IMR-90 (cell line): ENCODE measurements at regions not wholly inside any gene's neighbourhood (a gene's known extent, or its start where the extent isn't known, plus 50 kb on each side); places are given as distances from the start of the nearest gene placed in this dataset.

ENCODE experiments used
- ATAC-seq: fragments of 200-7000 bp; cut with Tn5 transposase; 2 replicates; pipeline ENCODE4 v1.9.1; 2020; ENCODE audit warnings: low read depth, mild to moderate bottlenecking, moderate library complexity
- BruUV-seq: library from RNA; stranded (reverse); fragments of 400-500 nt; replicated peaks from 2 replicates; lab custom pipeline; 2021; lab: Mats Ljungman, UMichigan
- CTCF ChIA-PET: fragments of 300-600 bp; formaldehyde crosslinking; extraction: SDS; loops from one replicate; lab custom pipeline; 2021; ENCODE audit warnings: antibody characterized with exemption; lab: Yijun Ruan, JAX
- POLR2A ChIA-PET: fragments of 300-600 bp; sonication (Branson Sonifier 250); formaldehyde crosslinking; loops from one replicate; lab custom pipeline; 2022; ENCODE audit warnings: antibody characterized with exemption; ENCODE audit not compliant: unreplicated experiment; lab: Charles Lee
- DNase-seq: peaks from one replicate; pipeline ENCODE4 v3.0.0; 2013
- H2AFZ ChIP-seq: replicated peaks from 2 replicates; pipeline ENCODE3; 2013; ENCODE audit warnings: low read length, mild to moderate bottlenecking; ENCODE audit not compliant: poor library complexity
- H2AK5ac ChIP-seq: 2 replicates; pipeline ENCODE4 v1.6.1; 2013; ENCODE audit warnings: low read depth, low read length, inconsistent platforms
- H2AK9ac ChIP-seq: replicated peaks from 2 replicates; pipeline ENCODE3; 2013; ENCODE audit warnings: mild to moderate bottlenecking, low read depth, low read length, moderate library complexity; ENCODE audit not compliant: poor library complexity
- H2BK120ac ChIP-seq: 2 replicates; pipeline ENCODE4 v1.6.1; 2013; ENCODE audit warnings: low read depth, low read length, inconsistent platforms
- H2BK15ac ChIP-seq: 3 replicates; pipeline ENCODE4 v1.6.1; 2013; ENCODE audit warnings: low read depth, low read length, inconsistent platforms
- H2BK20ac ChIP-seq: 2 replicates; pipeline ENCODE4 v1.6.1; 2013; ENCODE audit warnings: low read depth, mild to moderate bottlenecking, inconsistent platforms, low read length, moderate library complexity
- H2BK5ac ChIP-seq: 2 replicates; pipeline ENCODE4 v1.6.1; 2013; ENCODE audit warnings: mild to moderate bottlenecking, low read depth, low read length, inconsistent platforms; ENCODE audit not compliant: poor library complexity, severe bottlenecking
- H3K14ac ChIP-seq: replicated peaks from 2 replicates; pipeline ENCODE4 v1.6.1; 2013; ENCODE audit warnings: low read depth, low read length, inconsistent platforms
- H3K18ac ChIP-seq: 2 replicates; pipeline ENCODE4 v1.6.1; 2013; ENCODE audit warnings: low read depth, low read length, control low read depth
- H3K23ac ChIP-seq: 2 replicates; pipeline ENCODE4 v1.6.1; 2013; ENCODE audit warnings: low read depth, low read length, inconsistent platforms
- H3K27ac ChIP-seq: 2 replicates; pipeline ENCODE4 v1.5.1; 2013; ENCODE audit warnings: mild to moderate bottlenecking, control low read depth, low read length; ENCODE audit not compliant: insufficient read depth
- H3K27me3 ChIP-seq: 2 replicates; pipeline ENCODE4 v1.6.1; 2013; ENCODE audit warnings: low read length; ENCODE audit not compliant: control insufficient read depth, insufficient read depth
- H3K36me3 ChIP-seq: 2 replicates; pipeline ENCODE4 v1.6.1; 2013; ENCODE audit warnings: low read length, mixed read lengths; ENCODE audit not compliant: control insufficient read depth, insufficient read depth
- H3K4ac ChIP-seq: 2 replicates; pipeline ENCODE4 v1.6.1; 2013; ENCODE audit warnings: low read depth, low read length, inconsistent platforms
- H3K4me1 ChIP-seq: 2 replicates; pipeline ENCODE4 v1.6.1; 2013; ENCODE audit warnings: low read length, mixed read lengths; ENCODE audit not compliant: control insufficient read depth, insufficient read depth
- H3K4me2 ChIP-seq: 2 replicates; pipeline ENCODE4 v1.6.1; 2013; ENCODE audit warnings: low read depth, mild to moderate bottlenecking, control low read depth, low read length, moderate library complexity
- H3K4me3 ChIP-seq: 2 replicates; pipeline ENCODE4 v1.5.1; 2013; ENCODE audit warnings: low read depth, mild to moderate bottlenecking, control low read depth, low read length, moderate library complexity; ENCODE audit not compliant: insufficient read depth
- H3K56ac ChIP-seq: 2 replicates; pipeline ENCODE4 v1.6.1; 2013; ENCODE audit warnings: low read length, inconsistent platforms; ENCODE audit not compliant: insufficient read depth; ENCODE audit errors: extremely low read depth
- H3K79me1 ChIP-seq, 2 experiments: 2 replicates each; pipeline ENCODE4 v1.6.1; 2013; ENCODE audit warnings: low read length in 2 of 2, inconsistent platforms in 1 of 2, low read depth in 1 of 2
- H3K9ac ChIP-seq: 2 replicates; pipeline ENCODE4 v1.6.1; 2013; ENCODE audit warnings: low read depth, low read length, control low read depth
- H3K9me1 ChIP-seq: 2 replicates; pipeline ENCODE4 v1.6.1; 2013; ENCODE audit warnings: low read length, inconsistent platforms; ENCODE audit not compliant: insufficient read depth
- H3K9me3 ChIP-seq: 2 replicates; pipeline ENCODE4 v1.6.1; 2013; ENCODE audit warnings: low read length; ENCODE audit not compliant: control insufficient read depth, insufficient read depth
- H4K20me1 ChIP-seq: 2 replicates; pipeline ENCODE4 v1.6.1; 2013; ENCODE audit warnings: low read length, inconsistent platforms; ENCODE audit not compliant: insufficient read depth
- H4K5ac ChIP-seq: 2 replicates; pipeline ENCODE4 v1.6.1; 2013; ENCODE audit warnings: mild to moderate bottlenecking, low read depth, low read length, control low read depth
- H4K8ac ChIP-seq, 2 experiments: 2 replicates each; pipeline ENCODE4 v1.6.1; 2013; ENCODE audit warnings: low read depth in 2 of 2, low read length in 2 of 2, control low read depth in 1 of 2, inconsistent platforms in 1 of 2
- H4K91ac ChIP-seq: 2 replicates; pipeline ENCODE4 v1.6.1; 2013; ENCODE audit warnings: low read depth, low read length, inconsistent platforms; ENCODE audit not compliant: insufficient read depth
- BHLHE40 ChIP-seq: fragments of 150-350 bp; IDR thresholded peaks from 2 replicates; pipeline ENCODE4 v1.6.1; 2016; ENCODE audit warnings: mild to moderate bottlenecking, low read depth, low read length
- CHD1 ChIP-seq: IDR thresholded peaks from 2 replicates; pipeline ENCODE4 v1.6.1; 2012; ENCODE audit warnings: low read depth, low read length, improper control_type of control experiment
- CTCF ChIP-seq: conservative IDR thresholded peaks from 2 replicates; pipeline ENCODE4 v1.5.1; 2012; ENCODE audit warnings: mild to moderate bottlenecking, low read depth, low read length, improper control_type of control experiment
- MXI1 ChIP-seq: IDR thresholded peaks from 2 replicates; pipeline ENCODE4 v1.6.1; 2012; ENCODE audit warnings: low read depth, mild to moderate bottlenecking, low read length, moderate library complexity, borderline replicate concordance
- RFX5 ChIP-seq: IDR thresholded peaks from 2 replicates; pipeline ENCODE4 v1.8.0; 2012; ENCODE audit warnings: low read depth, mild to moderate bottlenecking, low read length, moderate library complexity
- USF2 ChIP-seq: fragments of 150-350 bp; IDR thresholded peaks from 2 replicates; pipeline ENCODE4 v1.6.1; 2017; ENCODE audit warnings: mild to moderate bottlenecking, antibody characterized with exemption, low read length, low read depth
- WGBS, 2 experiments: methylation state at CpG; one replicate each; pipeline versions ENCODE4 v1.1.5 to v1.1.7; 2013; ENCODE audit warnings: missing lambda C conversion rate in 2 of 2; ENCODE audit not compliant: insufficient read length in 1 of 2; ENCODE audit errors: extremely low coverage in 2 of 2; 5-methylcytosine and 5-hydroxymethylcytosine counted together
- dilution Hi-C: fragments of 300-500 bp; cut with HindIII; formaldehyde crosslinking; loops from one replicate; pipeline ENCODE4 v1.14.3; 2018; ENCODE audit warnings: low sequenced_read_pairs; ENCODE audit not compliant: unreplicated experiment
- in situ Hi-C: fragments of 300-500 bp; cut with MboI; formaldehyde crosslinking; loops from 3 replicates; pipeline ENCODE4 v1.14.3; 2019; ENCODE audit warnings: low sequenced_read_pairs, inconsistent platforms, mixed read lengths
- intact Hi-C: fragments of 100-400 bp; cut with micrococcal nuclease; formaldehyde crosslinking; loops from 2 replicates; pipeline ENCODE4 v1.10.0; 2022

GRCh38 chr3:102179326-102180177 lies 255.3 kb upstream of the ZPLD1 start:
- Histone ChIP-seq H3K27me3 (no peaks in the 10 kb centered on the region), H3K4me2 (peak overlapping the region; percentile 93), H2AFZ (no peak overlapping the region), H3K9ac (peak overlapping the region; percentile 84), H2AK9ac (no peak overlapping the region), H2BK5ac (peak overlapping the region; percentile 93), H2AK5ac (peak overlapping the region; percentile 30; the same call in 1 of the 2 replicates), H4K91ac (peak overlapping the region; percentile 89), H3K9me1 (peaks cover 7% of the 10 kb centered on the region), H3K27ac (peak overlapping the region; percentile 95), H2BK20ac (peak overlapping the region; percentile 87), H3K36me3 (no peaks in the 10 kb centered on the region), H3K14ac (peak overlapping the region; percentile 68; the same call in 1 of the 2 replicates), H3K9me3 (no peaks in the 10 kb centered on the region), H2BK120ac (peak overlapping the region; percentile 88), H3K23ac (peak overlapping the region; percentile 52; the same call in 1 of the 2 replicates), H4K8ac (peak overlapping the region; percentile 51 to 81), H2BK15ac (peak overlapping the region; percentile 75; the same call in 2 of the 3 replicates), H3K56ac (peak overlapping the region; percentile 64), H3K18ac (peak overlapping the region; percentile 98), H3K79me1 (peaks cover 0 to 16% of the 10 kb centered on the region in 2 experiments; a peak in 2 of 4 replicates), H4K5ac (peak overlapping the region; percentile 98), H3K4ac (peak overlapping the region; percentile 49), H3K4me3 (peak overlapping the region; percentile 14; the same call in 1 of the 2 replicates), H3K4me1 (peaks cover 24% of the 10 kb centered on the region), H4K20me1 (no peaks in the 10 kb centered on the region)
- TF ChIP-seq RFX5 (no peak), USF2 (no peak), MXI1 (no peak), BHLHE40 (no peak), CHD1 (no peak), CTCF (no peak)
- DNase-seq = peak; percentile 58
- no peak; the same call in 1 of the 2 replicates for ATAC-seq
- in situ Hi-C loops (no loop called here), dilution Hi-C loops (no loop called here), intact Hi-C loops (loop anchor here (2.0 kb wide), 2 partner anchors 45 to 239 kb away; no protein-coding TSS in a partner anchor)
- POLR2A ChIA-PET = no interaction called here
- CTCF ChIA-PET = interaction anchor here (1.0 to 2.0 kb wide), 2 partner anchors 46 to 50 kb away, joined by 5 to 7 read pairs; no protein-coding TSS in a partner anchor
- BruUV-seq = no TSS peak
- no CpG with 5 or more reads among the region's 6 CpGs for WGBS, 2 experiments
